Natural killer cell (primary cell): ENCODE measurements at regions not wholly inside any gene's neighbourhood (a gene's known extent, or its start where the extent isn't known, plus 50 kb on each side); places are given as distances from the start of the nearest gene placed in this dataset.

Experiments used
- ATAC-seq, 3 donors: fragments of 150-1000 bp in 2 of 3; fragments of 200-7000 bp in 1 of 3; cut with Tn5 transposase; 1 replicate in 1 of 3; 2 replicates in 2 of 3; pipeline ENCODE4 v1.10.0; 2021; ENCODE audit warnings: mild to moderate bottlenecking in 2 of 3, moderate library complexity in 2 of 3
- DNase-seq, 2 donors: peaks; one replicate each; pipeline versions ENCODE4 v3.0.0 to v3.0.0-alpha.2; 2013 to 2021; ENCODE audit warnings: mixed read lengths in 1 of 2
- H3K27ac ChIP-seq: one replicate; pipeline ENCODE4 v1.5.1; 2013; ENCODE audit warnings: mild to moderate bottlenecking, low read length
- H3K27me3 ChIP-seq: one replicate; pipeline ENCODE4 v1.6.1; 2013; ENCODE audit warnings: low read length; ENCODE audit not compliant: control insufficient read depth, insufficient read depth
- H3K36me3 ChIP-seq: one replicate; pipeline ENCODE4 v1.6.1; 2013; ENCODE audit warnings: low read length; ENCODE audit not compliant: control insufficient read depth, insufficient read depth
- H3K4me1 ChIP-seq: one replicate; pipeline ENCODE4 v1.6.1; 2013; ENCODE audit warnings: low read length; ENCODE audit not compliant: control insufficient read depth, insufficient read depth
- H3K4me3 ChIP-seq: one replicate; pipeline ENCODE4 v1.5.1; 2013; ENCODE audit warnings: low read length
- H3K9me3 ChIP-seq: one replicate; pipeline ENCODE4 v1.6.1; 2013; ENCODE audit warnings: low read length; ENCODE audit not compliant: control insufficient read depth, insufficient read depth
- H3K27ac Mint-ChIP-seq, 2 donors: one replicate each; pipeline ENCODE4 v1.8.0; 2022; ENCODE audit warnings: mild to moderate bottlenecking in 2 of 2, mixed read lengths in 2 of 2, moderate library complexity in 1 of 2
- H3K27me3 Mint-ChIP-seq, 2 donors: one replicate each; pipeline ENCODE4 v1.8.0; 2022; ENCODE audit warnings: low read depth in 2 of 2, mixed read lengths in 2 of 2
- H3K36me3 Mint-ChIP-seq: one replicate; pipeline ENCODE4 v1.8.0; 2022; ENCODE audit warnings: mixed read lengths
- H3K4me1 Mint-ChIP-seq, 2 donors: one replicate each; pipeline ENCODE4 v1.8.0; 2022; ENCODE audit warnings: mixed read lengths in 2 of 2
- H3K4me3 Mint-ChIP-seq: one replicate; pipeline ENCODE4 v1.8.0; 2022; ENCODE audit warnings: mild to moderate bottlenecking, moderate library complexity, mixed read lengths
- H3K9me3 Mint-ChIP-seq, 2 donors: one replicate each; pipeline ENCODE4 v1.8.0; 2022; ENCODE audit warnings: mixed read lengths in 2 of 2
- CTCF ChIP-seq: fragments of 200-600 bp; IDR thresholded peaks from one replicate; pipeline ENCODE4 v1.8.0; 2022; ENCODE audit warnings: antibody characterized with exemption
- WGBS: methylation state at CpG from one replicate; pipeline ENCODE4 v1.1.7; 2013; ENCODE audit warnings: missing lambda C conversion rate; ENCODE audit not compliant: insufficient coverage; 5-methylcytosine and 5-hydroxymethylcytosine counted together
- intact Hi-C: fragments of 100-400 bp; cut with micrococcal nuclease; formaldehyde crosslinking; loops from one replicate; pipeline ENCODE4 v1.14.2; 2022

DNA sequence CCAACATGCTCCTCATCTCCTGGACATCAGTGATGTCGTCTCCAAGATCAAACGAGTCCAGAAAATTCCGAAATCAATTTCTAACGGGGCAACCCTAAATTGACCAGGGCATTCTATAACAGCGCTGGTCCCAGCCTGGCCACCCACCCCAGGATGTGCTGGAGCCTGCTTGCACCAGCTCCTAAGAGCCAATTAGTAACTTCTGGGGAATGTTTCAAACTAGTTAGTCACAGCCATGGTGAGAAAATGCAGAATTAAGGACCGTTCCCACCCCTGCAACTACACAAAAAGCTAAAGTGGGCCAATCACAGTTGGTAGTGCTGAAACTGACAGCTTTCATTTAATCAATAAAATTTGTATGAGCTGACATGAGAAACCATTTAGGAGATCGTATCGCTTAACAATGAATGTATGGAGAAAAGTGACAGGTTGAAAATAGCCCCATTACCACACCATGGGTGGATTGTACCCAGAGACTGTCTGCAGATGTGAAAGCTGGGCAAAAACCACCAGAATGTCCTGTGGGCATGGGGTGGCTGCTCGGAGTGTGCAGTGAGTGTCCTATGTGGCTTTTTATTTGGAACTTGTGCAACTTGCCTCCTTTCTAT is 165.7 kb upstream of the AFDN start:
- Mint-ChIP-seq H3K27me3 (no peaks in the 10 kb centered on the region), H3K4me3 (no peak overlapping the region), H3K27ac (no peak overlapping the region), H3K9me3 (no peaks in the 10 kb centered on the region), H3K36me3 (no peaks in the 10 kb centered on the region), H3K4me1 (no peaks in the 10 kb centered on the region)
- Histone ChIP-seq H3K27ac (no peak overlapping the region), H3K4me3 (no peak overlapping the region), H3K9me3 (no peaks in the 10 kb centered on the region), H3K4me1 (no peaks in the 10 kb centered on the region), H3K27me3 (no peaks in the 10 kb centered on the region), H3K36me3 (no peaks in the 10 kb centered on the region)
- DNase-seq (no peak), ATAC-seq (no peak)
- intact Hi-C loops: no loop called here
- 83% methylated on average over 7 of the region's 9 CpGs for WGBS
- no peak for TF ChIP-seq CTCF

- Mint-ChIP-seq H3K9me3 (no peaks in the 10 kb centered on the region), H3K27me3 (no peaks in the 10 kb centered on the region), H3K27ac (no peak overlapping the region), H3K4me3 (no peak overlapping the region), H3K36me3 (no peaks in the 10 kb centered on the region), H3K4me1 (no peaks in the 10 kb centered on the region)
- Histone ChIP-seq H3K27me3 (no peaks in the 10 kb centered on the region), H3K36me3 (no peaks in the 10 kb centered on the region), H3K4me1 (no peaks in the 10 kb centered on the region), H3K9me3 (no peaks in the 10 kb centered on the region), H3K4me3 (no peak overlapping the region), H3K27ac (no peak overlapping the region)
- TF ChIP-seq CTCF: no peak
- ATAC-seq: no peak
- intact Hi-C loops: no loop called here
- 91% methylated on average over 8 of the region's 8 CpGs for WGBS
- DNase-seq: no peak
These were observed 165.1 kb upstream of the AFDN start for GRCh38 chr6:167661552-167662044.

DNA sequence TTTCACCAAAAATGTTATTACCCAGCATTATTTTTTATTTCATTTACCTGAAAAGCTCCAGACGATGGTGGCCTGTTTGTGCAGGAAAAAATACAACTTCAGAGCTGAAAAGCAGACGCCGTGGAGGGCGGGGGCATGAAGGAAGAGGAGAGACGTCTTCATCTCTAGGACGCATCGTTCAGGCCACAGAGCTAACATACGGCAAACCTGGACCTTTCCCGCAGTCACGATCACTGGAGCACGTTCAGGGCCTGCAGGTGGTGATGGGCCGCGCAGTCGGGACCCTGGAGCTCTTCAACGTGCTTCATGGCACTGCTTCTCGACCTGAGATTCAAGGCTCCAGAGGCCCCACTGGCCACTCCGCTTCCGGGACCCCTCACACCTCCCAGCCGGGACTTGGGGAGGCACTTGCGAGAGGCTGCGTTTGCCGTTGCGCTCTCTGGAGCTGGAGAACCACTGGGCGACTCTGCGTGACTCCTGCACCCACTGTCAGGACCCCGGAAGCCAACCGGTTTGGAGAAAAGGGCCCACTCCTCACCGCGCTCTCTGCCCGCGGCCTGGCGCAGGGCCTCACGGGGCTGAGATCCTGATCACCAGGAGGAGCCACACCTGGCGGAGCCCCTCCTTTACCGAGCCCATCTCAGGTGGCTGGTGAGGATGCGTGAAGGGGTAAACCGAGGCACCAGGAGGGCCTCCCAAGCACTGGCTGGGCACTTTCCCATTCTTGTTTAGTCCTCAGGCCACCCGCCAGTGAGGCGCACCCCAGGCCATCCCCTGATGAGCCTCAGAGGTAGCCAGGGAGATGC is 164.4 kb upstream of the AFDN start:
- Histone ChIP-seq H3K27ac (no peak overlapping the region), H3K4me1 (no peaks in the 10 kb centered on the region), H3K4me3 (no peak overlapping the region), H3K27me3 (no peaks in the 10 kb centered on the region), H3K9me3 (no peaks in the 10 kb centered on the region), H3K36me3 (no peaks in the 10 kb centered on the region)
- no peaks in the 10 kb centered on the region for H3K4me1 Mint-ChIP-seq
- DNase-seq (no peak), ATAC-seq (no peak)
- no peaks in the 10 kb centered on the region for H3K9me3 Mint-ChIP-seq
- WGBS: 92% methylated on average over 39 of the region's 39 CpGs
- H3K27ac Mint-ChIP-seq: no peak overlapping the region
- no peaks in the 10 kb centered on the region for H3K36me3 Mint-ChIP-seq
- no peaks in the 10 kb centered on the region for H3K27me3 Mint-ChIP-seq
- H3K4me3 Mint-ChIP-seq: no peak overlapping the region
- intact Hi-C loops: no loop called here
- TF ChIP-seq CTCF: no peak
